Neural cell (in vitro differentiated cells): ENCODE measurements at regions not wholly inside any gene's neighbourhood (a gene's known extent, or its start where the extent isn't known, plus 50 kb on each side); places are given as distances from the start of the nearest gene placed in this dataset.
A peak's percentile ranks its signal among the peaks of the same experiment; 100 is the strongest.

ENCODE experiments used
- H2AFZ ChIP-seq: fragments of 200-600, 300-800 bp; sonication (generic), shearing (Covaris generic); 2 replicates; pipeline ENCODE4 v1.6.0; 2014; ENCODE audit warnings: low read depth, mild to moderate bottlenecking, antibody characterized with exemption, low read length, moderate library complexity
- H3F3A ChIP-seq: fragments of 200-600 bp; shearing (Covaris generic); 2 replicates; pipeline ENCODE4 v1.6.1; 2016; ENCODE audit warnings: mild to moderate bottlenecking, moderate library complexity, mixed read lengths, antibody characterized with exemption, low read length; ENCODE audit not compliant: insufficient read depth, poor library complexity, severe bottlenecking
- H3K27ac ChIP-seq: fragments of 200-600, 300-800 bp; sonication (generic), shearing (Covaris generic); 2 replicates; pipeline ENCODE4 v1.5.1; 2014; ENCODE audit warnings: mild to moderate bottlenecking, low read length, moderate library complexity
- H3K27me3 ChIP-seq: fragments of 300-800, 200-600 bp; sonication (generic), shearing (Covaris generic); 2 replicates; pipeline ENCODE4 v1.6.0; 2014; ENCODE audit warnings: mild to moderate bottlenecking, low read depth, low read length, moderate library complexity; ENCODE audit not compliant: insufficient read depth
- H3K36me3 ChIP-seq: fragments of 300-800, 200-600 bp; sonication (generic), shearing (Covaris generic); 2 replicates; pipeline ENCODE4 v1.5.1; 2014; ENCODE audit warnings: mild to moderate bottlenecking, antibody characterized with exemption, low read length, moderate library complexity; ENCODE audit not compliant: insufficient read depth
- H3K4me2 ChIP-seq: fragments of 300-800, 200-600 bp; sonication (generic), shearing (Covaris generic); 2 replicates; pipeline ENCODE4 v1.6.0; 2014; ENCODE audit warnings: mild to moderate bottlenecking, low read length
- H3K4me3 ChIP-seq: fragments of 300-800, 200-600 bp; sonication (generic), shearing (Covaris generic); 2 replicates; pipeline ENCODE4 v1.5.1; 2014; ENCODE audit warnings: mild to moderate bottlenecking, low read length, moderate library complexity
- H3K79me2 ChIP-seq: fragments of 200-600 bp; shearing (Covaris generic); replicated peaks from 2 replicates; pipeline ENCODE4 v1.6.0; 2014; ENCODE audit warnings: mild to moderate bottlenecking, low read length, moderate library complexity; ENCODE audit not compliant: insufficient read depth
- H3K9ac ChIP-seq: fragments of 300-800, 200-600 bp; sonication (generic), shearing (Covaris generic); 2 replicates; pipeline ENCODE4 v1.6.1; 2016; ENCODE audit warnings: mild to moderate bottlenecking, low read length, mixed read lengths
- H3K9me2 ChIP-seq: fragments of 200-600 bp; shearing (Covaris generic); 2 replicates; pipeline ENCODE4 v1.6.1; 2016; ENCODE audit warnings: mild to moderate bottlenecking, low read length, mixed read lengths; ENCODE audit not compliant: insufficient read depth
- H3K9me3 ChIP-seq: fragments of 200-600, 300-800 bp; sonication (generic), shearing (Covaris generic); 2 replicates; pipeline ENCODE4 v1.6.1; 2016; ENCODE audit warnings: mild to moderate bottlenecking, mixed run types, low read length, moderate library complexity, mixed read lengths
- H4K20me1 ChIP-seq: fragments of 200-600 bp; shearing (Covaris generic); 2 replicates; pipeline ENCODE4 v1.6.1; 2016; ENCODE audit warnings: mild to moderate bottlenecking, mixed run types; ENCODE audit not compliant: insufficient read depth
- EP300 ChIP-seq: fragments of 450-650 bp; conservative IDR thresholded peaks from 2 replicates; pipeline ENCODE4 v1.6.1; 2014; ENCODE audit warnings: antibody characterized with exemption, mild to moderate bottlenecking, moderate library complexity; ENCODE audit not compliant: poor library complexity, severe bottlenecking
- EZH2 ChIP-seq: fragments of 200-600, 300-800 bp; shearing (Covaris generic), sonication (generic); IDR thresholded peaks from 2 replicates; pipeline ENCODE4 v1.6.1; 2014; ENCODE audit warnings: antibody characterized with exemption, low read length, borderline replicate concordance, mild to moderate bottlenecking; ENCODE audit not compliant: insufficient read depth, poor library complexity, severe bottlenecking
- MXI1 ChIP-seq: fragments of 450-650 bp; conservative IDR thresholded peaks from 2 replicates; pipeline ENCODE4 v1.6.1; 2014; ENCODE audit warnings: antibody characterized with exemption, mild to moderate bottlenecking; ENCODE audit not compliant: poor library complexity, severe bottlenecking
- POLR2AphosphoS5 ChIP-seq: IDR thresholded peaks from 2 replicates; pipeline ENCODE4 v1.6.1; 2012
- RAD21 ChIP-seq: fragments of 450-650 bp; conservative IDR thresholded peaks from 2 replicates; pipeline ENCODE4 v1.6.1; 2014; ENCODE audit warnings: antibody characterized with exemption, mild to moderate bottlenecking, moderate library complexity
- SMC3 ChIP-seq: fragments of 450-650 bp; conservative IDR thresholded peaks from 2 replicates; pipeline ENCODE4 v1.6.1; 2014; ENCODE audit warnings: antibody characterized with exemption, mild to moderate bottlenecking, moderate library complexity; ENCODE audit not compliant: poor library complexity
- TAF1 ChIP-seq: IDR thresholded peaks from 2 replicates; pipeline ENCODE4 v1.6.1; 2012; ENCODE audit warnings: low read depth
- TF ChIP-seq, protein P1 (sequence below): IDR thresholded peaks from 2 replicates; pipeline ENCODE4 v1.6.1; 2012; ENCODE audit warnings: borderline replicate concordance
- TF ChIP-seq, protein P2 (sequence below): fragments of 450-650 bp; IDR thresholded peaks from 2 replicates; pipeline ENCODE4 v1.5.1; 2014; ENCODE audit warnings: antibody characterized with exemption, mild to moderate bottlenecking, moderate library complexity; ENCODE audit not compliant: poor library complexity, severe bottlenecking

DNA sequence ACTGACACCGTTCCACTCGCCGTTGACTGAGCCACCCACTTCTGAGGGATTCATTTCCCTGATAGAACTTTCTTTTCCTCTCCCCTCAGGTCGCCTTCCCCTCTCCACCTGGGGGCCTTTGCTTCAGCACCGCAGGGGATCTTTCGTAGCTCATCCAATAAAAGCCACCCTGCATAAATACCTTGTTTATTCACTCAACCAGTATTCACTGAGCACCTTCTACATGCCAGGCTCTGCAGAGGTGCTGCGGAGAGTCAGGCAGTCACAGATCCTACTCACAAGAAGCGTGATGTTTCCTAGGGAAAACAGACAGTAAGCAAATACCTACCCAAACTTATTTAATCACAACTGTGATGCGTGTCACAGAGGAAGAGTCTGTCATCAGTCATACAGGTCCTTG is 127.7 kb downstream of the TEX36 start:
- no peaks in the 10 kb centered on the region for H3K27me3 ChIP-seq
- peak overlapping the region; percentile 77 for H3K27ac ChIP-seq
- no peaks in the 10 kb centered on the region for H3K9me2 ChIP-seq
- H2AFZ ChIP-seq = no peak overlapping the region
- peak overlapping the region; percentile 40 for H3K9ac ChIP-seq
- H3K36me3 ChIP-seq = no peaks in the 10 kb centered on the region
- H3F3A ChIP-seq = no peaks in the 10 kb centered on the region
- no peaks in the 10 kb centered on the region for H3K79me2 ChIP-seq
- H3K9me3 ChIP-seq = no peaks in the 10 kb centered on the region
- no peaks in the 10 kb centered on the region for H4K20me1 ChIP-seq
- peak overlapping the region; percentile 21 for H3K4me3 ChIP-seq
- H3K4me2 ChIP-seq = no peak overlapping the region
- no peak for TF ChIP-seq EZH2
- TF ChIP-seq TAF1 = no peak
- no peak for TF ChIP-seq EP300
- no peak for TF ChIP-seq SMC3
- TF ChIP-seq, protein P1, sequence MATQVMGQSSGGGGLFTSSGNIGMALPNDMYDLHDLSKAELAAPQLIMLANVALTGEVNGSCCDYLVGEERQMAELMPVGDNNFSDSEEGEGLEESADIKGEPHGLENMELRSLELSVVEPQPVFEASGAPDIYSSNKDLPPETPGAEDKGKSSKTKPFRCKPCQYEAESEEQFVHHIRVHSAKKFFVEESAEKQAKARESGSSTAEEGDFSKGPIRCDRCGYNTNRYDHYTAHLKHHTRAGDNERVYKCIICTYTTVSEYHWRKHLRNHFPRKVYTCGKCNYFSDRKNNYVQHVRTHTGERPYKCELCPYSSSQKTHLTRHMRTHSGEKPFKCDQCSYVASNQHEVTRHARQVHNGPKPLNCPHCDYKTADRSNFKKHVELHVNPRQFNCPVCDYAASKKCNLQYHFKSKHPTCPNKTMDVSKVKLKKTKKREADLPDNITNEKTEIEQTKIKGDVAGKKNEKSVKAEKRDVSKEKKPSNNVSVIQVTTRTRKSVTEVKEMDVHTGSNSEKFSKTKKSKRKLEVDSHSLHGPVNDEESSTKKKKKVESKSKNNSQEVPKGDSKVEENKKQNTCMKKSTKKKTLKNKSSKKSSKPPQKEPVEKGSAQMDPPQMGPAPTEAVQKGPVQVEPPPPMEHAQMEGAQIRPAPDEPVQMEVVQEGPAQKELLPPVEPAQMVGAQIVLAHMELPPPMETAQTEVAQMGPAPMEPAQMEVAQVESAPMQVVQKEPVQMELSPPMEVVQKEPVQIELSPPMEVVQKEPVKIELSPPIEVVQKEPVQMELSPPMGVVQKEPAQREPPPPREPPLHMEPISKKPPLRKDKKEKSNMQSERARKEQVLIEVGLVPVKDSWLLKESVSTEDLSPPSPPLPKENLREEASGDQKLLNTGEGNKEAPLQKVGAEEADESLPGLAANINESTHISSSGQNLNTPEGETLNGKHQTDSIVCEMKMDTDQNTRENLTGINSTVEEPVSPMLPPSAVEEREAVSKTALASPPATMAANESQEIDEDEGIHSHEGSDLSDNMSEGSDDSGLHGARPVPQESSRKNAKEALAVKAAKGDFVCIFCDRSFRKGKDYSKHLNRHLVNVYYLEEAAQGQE = no peak
- TF ChIP-seq POLR2AphosphoS5 = no peak
- TF ChIP-seq, protein P2, sequence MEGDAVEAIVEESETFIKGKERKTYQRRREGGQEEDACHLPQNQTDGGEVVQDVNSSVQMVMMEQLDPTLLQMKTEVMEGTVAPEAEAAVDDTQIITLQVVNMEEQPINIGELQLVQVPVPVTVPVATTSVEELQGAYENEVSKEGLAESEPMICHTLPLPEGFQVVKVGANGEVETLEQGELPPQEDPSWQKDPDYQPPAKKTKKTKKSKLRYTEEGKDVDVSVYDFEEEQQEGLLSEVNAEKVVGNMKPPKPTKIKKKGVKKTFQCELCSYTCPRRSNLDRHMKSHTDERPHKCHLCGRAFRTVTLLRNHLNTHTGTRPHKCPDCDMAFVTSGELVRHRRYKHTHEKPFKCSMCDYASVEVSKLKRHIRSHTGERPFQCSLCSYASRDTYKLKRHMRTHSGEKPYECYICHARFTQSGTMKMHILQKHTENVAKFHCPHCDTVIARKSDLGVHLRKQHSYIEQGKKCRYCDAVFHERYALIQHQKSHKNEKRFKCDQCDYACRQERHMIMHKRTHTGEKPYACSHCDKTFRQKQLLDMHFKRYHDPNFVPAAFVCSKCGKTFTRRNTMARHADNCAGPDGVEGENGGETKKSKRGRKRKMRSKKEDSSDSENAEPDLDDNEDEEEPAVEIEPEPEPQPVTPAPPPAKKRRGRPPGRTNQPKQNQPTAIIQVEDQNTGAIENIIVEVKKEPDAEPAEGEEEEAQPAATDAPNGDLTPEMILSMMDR = no peak

DNA sequence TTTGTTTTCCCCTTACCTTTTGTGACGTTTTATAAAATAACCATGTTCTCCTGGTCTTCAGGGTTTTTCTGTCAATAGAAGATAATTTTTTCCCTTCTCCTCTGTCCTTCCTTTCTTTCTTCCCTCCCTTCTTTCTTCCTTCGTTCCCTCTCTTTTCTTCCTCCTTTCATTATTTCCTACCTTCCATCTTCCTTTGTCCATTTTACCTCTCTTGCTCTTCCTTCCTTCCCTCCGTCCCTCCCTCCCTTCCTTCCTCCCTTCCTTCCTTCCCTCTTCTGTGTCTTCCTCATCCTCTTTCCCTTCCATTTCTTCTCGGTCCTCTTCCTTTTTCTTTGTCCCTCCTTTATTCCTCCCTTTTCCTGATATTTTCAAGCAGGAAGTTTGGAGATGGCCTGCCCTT is 128.2 kb downstream of the TEX36 start:
- Histone ChIP-seq H3K4me2 (no peak overlapping the region), H3K27ac (peak overlapping the region; percentile 77), H4K20me1 (no peaks in the 10 kb centered on the region), H2AFZ (no peak overlapping the region), H3K9ac (peak overlapping the region; percentile 40), H3K27me3 (no peaks in the 10 kb centered on the region), H3K79me2 (no peaks in the 10 kb centered on the region), H3K9me2 (no peaks in the 10 kb centered on the region), H3K9me3 (no peaks in the 10 kb centered on the region), H3K36me3 (no peaks in the 10 kb centered on the region), H3F3A (no peaks in the 10 kb centered on the region), H3K4me3 (peak overlapping the region; percentile 21)
- no peak for TF ChIP-seq RAD21
- peak; percentile 5 for TF ChIP-seq MXI1

DNA sequence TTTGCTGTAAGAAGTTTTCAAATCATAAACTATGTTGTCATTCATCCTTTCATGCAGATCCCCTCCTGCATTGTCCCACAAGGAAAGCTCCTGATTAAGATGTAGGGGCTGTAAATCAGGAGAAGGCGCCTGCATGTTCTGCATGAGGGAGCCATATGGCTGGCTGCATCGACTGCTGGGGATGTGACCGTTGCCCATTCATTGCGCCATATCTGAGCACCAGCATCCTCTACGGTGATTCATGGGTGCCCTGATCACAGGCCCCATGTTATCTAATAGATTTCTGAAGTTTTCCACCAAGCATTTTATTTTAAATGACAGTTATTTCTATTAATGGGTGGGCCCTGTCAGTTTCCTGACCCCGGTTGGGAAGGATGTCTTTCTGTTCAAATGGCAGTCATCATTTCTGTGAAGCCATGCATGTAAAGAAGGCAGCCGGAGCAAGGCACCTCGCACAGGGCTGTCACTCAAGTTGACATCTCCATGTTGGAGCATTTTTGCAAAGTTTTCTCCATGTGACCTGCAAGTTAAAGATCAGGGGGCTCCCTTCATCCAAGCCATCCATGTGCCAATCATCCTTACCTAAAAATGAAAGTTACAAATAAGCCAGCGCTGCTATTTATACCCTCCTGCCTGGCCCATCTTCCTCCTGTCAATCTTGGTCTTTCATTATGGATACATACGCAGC is 128.8 kb downstream of the TEX36 start:
- H3K9ac ChIP-seq = peak overlapping the region; percentile 40
- H3K79me2 ChIP-seq = no peaks in the 10 kb centered on the region
- no peaks in the 10 kb centered on the region for H3K9me2 ChIP-seq
- no peaks in the 10 kb centered on the region for H3K9me3 ChIP-seq
- H4K20me1 ChIP-seq = no peaks in the 10 kb centered on the region
- TF ChIP-seq MXI1 = peak; percentile 35
- no peak for TF ChIP-seq SMC3
- TF ChIP-seq EP300 = peak; percentile 98
- TF ChIP-seq POLR2AphosphoS5 = peak; percentile 38
- TF ChIP-seq, protein P2 = no peak
- TF ChIP-seq, protein P1 = no peak
- peak overlapping the region; percentile 77 for H3K27ac ChIP-seq
- H3K4me3 ChIP-seq = peak overlapping the region; percentile 21
- no peaks in the 10 kb centered on the region for H3K36me3 ChIP-seq
- no peaks in the 10 kb centered on the region for H3F3A ChIP-seq
- H3K27me3 ChIP-seq = no peaks in the 10 kb centered on the region
- H2AFZ ChIP-seq = no peak overlapping the region
- H3K4me2 ChIP-seq = no peak overlapping the region
